Osteocyte (in vitro differentiated cells): ENCODE measurements at regions not wholly inside any gene's neighbourhood (a gene's known extent, or its start where the extent isn't known, plus 50 kb on each side); places are given as distances from the start of the nearest gene placed in this dataset.

Source experiments
- DNase-seq: peaks from one replicate; pipeline ENCODE4 v3.0.0; 2021; ENCODE audit warnings: mixed read lengths; ENCODE audit not compliant: unreplicated experiment; ENCODE audit errors: extremely low spot score
- H3K27ac Mint-ChIP-seq: one replicate; pipeline ENCODE4 v1.8.0; 2021; ENCODE audit warnings: mild to moderate bottlenecking, mixed read lengths; ENCODE audit not compliant: unreplicated experiment
- H3K27me3 Mint-ChIP-seq: one replicate; pipeline ENCODE4 v1.8.0; 2021; ENCODE audit warnings: mixed read lengths; ENCODE audit not compliant: unreplicated experiment
- H3K36me3 Mint-ChIP-seq: one replicate; pipeline ENCODE4 v1.8.0; 2021; ENCODE audit warnings: mixed read lengths; ENCODE audit not compliant: unreplicated experiment
- H3K4me1 Mint-ChIP-seq: one replicate; pipeline ENCODE4 v1.8.0; 2021; ENCODE audit warnings: mixed read lengths; ENCODE audit not compliant: unreplicated experiment
- H3K4me3 Mint-ChIP-seq: one replicate; pipeline ENCODE4 v1.8.0; 2021; ENCODE audit warnings: mild to moderate bottlenecking, moderate library complexity, mixed read lengths; ENCODE audit not compliant: unreplicated experiment
- H3K9me3 Mint-ChIP-seq: one replicate; pipeline ENCODE4 v1.8.0; 2021; ENCODE audit warnings: mixed read lengths; ENCODE audit not compliant: unreplicated experiment
- CTCF ChIP-seq: fragments of 200-600 bp; sonication (generic); IDR thresholded peaks from 2 replicates; pipeline ENCODE4 v1.5.0; 2021; ENCODE audit warnings: antibody characterized with exemption, mild to moderate bottlenecking, moderate library complexity

GRCh38 chrX:145623453-145623852 is 194.2 kb upstream of the SLITRK2 start:
- TF ChIP-seq CTCF, result no peak
- DNase-seq, result no peak
- H3K9me3 Mint-ChIP-seq, result peaks cover 57% of the 10 kb centered on the region
- H3K4me3 Mint-ChIP-seq, result no peak overlapping the region
- H3K27ac Mint-ChIP-seq, result no peak overlapping the region
- H3K27me3 Mint-ChIP-seq, result no peaks in the 10 kb centered on the region
- no peaks in the 10 kb centered on the region for H3K4me1 Mint-ChIP-seq
- no peaks in the 10 kb centered on the region for H3K36me3 Mint-ChIP-seq

GRCh38 chrX:145630081-145630480 is 187.5 kb upstream of the SLITRK2 start:
- no peaks in the 10 kb centered on the region for H3K4me1 Mint-ChIP-seq
- no peak overlapping the region for H3K4me3 Mint-ChIP-seq
- no peak overlapping the region for H3K27ac Mint-ChIP-seq
- H3K27me3 Mint-ChIP-seq, result no peaks in the 10 kb centered on the region
- H3K9me3 Mint-ChIP-seq, result peaks cover 63% of the 10 kb centered on the region
- no peaks in the 10 kb centered on the region for H3K36me3 Mint-ChIP-seq
- TF ChIP-seq CTCF, result no peak
- DNase-seq, result no peak

GRCh38 chrX:145630806-145631435 is 186.7 kb upstream of the SLITRK2 start:
- H3K36me3 Mint-ChIP-seq, result no peaks in the 10 kb centered on the region
- H3K27me3 Mint-ChIP-seq, result no peaks in the 10 kb centered on the region
- DNase-seq, result no peak
- no peak for TF ChIP-seq CTCF
- no peaks in the 10 kb centered on the region for H3K4me1 Mint-ChIP-seq
- H3K9me3 Mint-ChIP-seq, result peaks cover 65% of the 10 kb centered on the region
- H3K4me3 Mint-ChIP-seq, result no peak overlapping the region
- H3K27ac Mint-ChIP-seq, result no peak overlapping the region

GRCh38 chrX:145631461-145631951 is 186.1 kb upstream of the SLITRK2 start:
- Mint-ChIP-seq H3K4me1 (no peaks in the 10 kb centered on the region), H3K27me3 (no peaks in the 10 kb centered on the region), H3K4me3 (no peak overlapping the region), H3K27ac (no peak overlapping the region), H3K36me3 (no peaks in the 10 kb centered on the region), H3K9me3 (peaks cover 66% of the 10 kb centered on the region)
- DNase-seq, result no peak
- no peak for TF ChIP-seq CTCF

- no peaks in the 10 kb centered on the region for H3K36me3 Mint-ChIP-seq
- no peak overlapping the region for H3K27ac Mint-ChIP-seq
- peaks cover 50% of the 10 kb centered on the region for H3K9me3 Mint-ChIP-seq
- TF ChIP-seq CTCF, result no peak
- no peaks in the 10 kb centered on the region for H3K4me1 Mint-ChIP-seq
- no peak overlapping the region for H3K4me3 Mint-ChIP-seq
- no peak for DNase-seq
- H3K27me3 Mint-ChIP-seq, result no peaks in the 10 kb centered on the region
Measured at GRCh38 chrX:145654486-145654885, 163.1 kb upstream of the SLITRK2 start.
